Mesenchymal stem cell (in vitro differentiated cells and primary cell): ENCODE measurements at regions not wholly inside any gene's neighbourhood (a gene's known extent, or its start where the extent isn't known, plus 50 kb on each side); places are given as distances from the start of the nearest gene placed in this dataset.

ENCODE experiments used
- DNase-seq: peaks from one replicate; pipeline ENCODE4 v3.0.0-alpha.2; 2013
- H2AFZ ChIP-seq: one replicate; pipeline ENCODE4 v1.6.1; 2013; ENCODE audit warnings: low read depth, mild to moderate bottlenecking, control low read depth, inconsistent platforms, low read length, moderate library complexity
- H2AK5ac ChIP-seq: 2 replicates; pipeline ENCODE4 v1.6.1; 2013; ENCODE audit warnings: low read length, moderate library complexity, mild to moderate bottlenecking, inconsistent platforms; ENCODE audit not compliant: severe bottlenecking
- H2BK120ac ChIP-seq: one replicate; pipeline ENCODE4 v1.6.1; 2013; ENCODE audit warnings: low read depth, mild to moderate bottlenecking, inconsistent platforms, low read length, moderate library complexity
- H2BK12ac ChIP-seq, 2 experiments: one replicate each; pipeline ENCODE4 v1.6.1; 2013; ENCODE audit warnings: inconsistent platforms in 2 of 2, low read length in 2 of 2, mild to moderate bottlenecking in 2 of 2, moderate library complexity in 2 of 2, control low read depth in 1 of 2
- H2BK15ac ChIP-seq: one replicate; pipeline ENCODE4 v1.6.1; 2013; ENCODE audit warnings: mild to moderate bottlenecking, low read depth, inconsistent platforms; ENCODE audit not compliant: poor library complexity, severe bottlenecking
- H2BK5ac ChIP-seq: 2 replicates; pipeline ENCODE4 v1.6.1; 2013; ENCODE audit warnings: low read depth, mild to moderate bottlenecking, low read length, control low read depth, inconsistent platforms; ENCODE audit not compliant: poor library complexity, severe bottlenecking
- H3K14ac ChIP-seq, 2 experiments: one replicate each; pipeline ENCODE4 v1.6.1; 2013; ENCODE audit warnings: inconsistent platforms in 2 of 2, low read length in 2 of 2, control low read depth in 1 of 2, mild to moderate bottlenecking in 1 of 2, moderate library complexity in 1 of 2
- H3K18ac ChIP-seq, 2 experiments: one replicate each; pipeline ENCODE4 v1.6.1; 2013; ENCODE audit warnings: inconsistent platforms in 2 of 2, low read length in 2 of 2, control low read depth in 1 of 2, low read depth in 1 of 2, mild to moderate bottlenecking in 1 of 2
- H3K23ac ChIP-seq, 2 experiments: one replicate each; pipeline ENCODE4 v1.6.1; 2013; ENCODE audit warnings: inconsistent platforms in 2 of 2, low read length in 2 of 2, mild to moderate bottlenecking in 2 of 2, moderate library complexity in 2 of 2, control low read depth in 1 of 2
- H3K27ac ChIP-seq: 2 replicates; pipeline ENCODE4 v1.5.1; 2013; ENCODE audit warnings: mild to moderate bottlenecking, moderate library complexity, low read length, control low read depth, inconsistent platforms; ENCODE audit not compliant: poor library complexity, severe bottlenecking
- H3K27me3 ChIP-seq, 2 experiments: 2 replicates each; pipeline versions ENCODE4 v1.6.1 to v1.7.0; 2013; ENCODE audit warnings: low read length in 2 of 2, mild to moderate bottlenecking in 2 of 2, moderate library complexity in 2 of 2, control low read depth in 1 of 2, inconsistent platforms in 1 of 2; ENCODE audit not compliant: control insufficient read depth in 1 of 2, insufficient read depth in 1 of 2
- H3K36me3 ChIP-seq, 2 experiments: 2 replicates each; pipeline versions ENCODE4 v1.6.1 to v1.7.0; 2013; ENCODE audit warnings: low read length in 2 of 2, control low read depth in 1 of 2, inconsistent platforms in 1 of 2, low read depth in 1 of 2, mild to moderate bottlenecking in 1 of 2; ENCODE audit not compliant: insufficient read depth in 2 of 2, control insufficient read depth in 1 of 2
- H3K4ac ChIP-seq, 2 experiments: one replicate each; pipeline ENCODE4 v1.6.1; 2013; ENCODE audit warnings: inconsistent platforms in 2 of 2, low read length in 2 of 2, mild to moderate bottlenecking in 2 of 2, moderate library complexity in 2 of 2, control low read depth in 1 of 2, low read depth in 1 of 2
- H3K4me1 ChIP-seq: 2 replicates; pipeline ENCODE4 v1.6.1; 2013; ENCODE audit warnings: low read depth, low read length, control low read depth; ENCODE audit not compliant: control insufficient read depth, insufficient read depth
- H3K4me2 ChIP-seq: 2 replicates; pipeline ENCODE4 v1.6.1; 2013; ENCODE audit warnings: low read length, mild to moderate bottlenecking, inconsistent platforms; ENCODE audit not compliant: poor library complexity, severe bottlenecking
- H3K4me3 ChIP-seq, 2 experiments: 2 replicates each; pipeline versions ENCODE4 v1.5.1 to v1.7.0; 2013; ENCODE audit warnings: low read length in 2 of 2, mild to moderate bottlenecking in 2 of 2, control low read depth in 1 of 2, low read depth in 1 of 2; ENCODE audit not compliant: insufficient read depth in 1 of 2
- H3K79me1 ChIP-seq: replicated peaks from 2 replicates; pipeline ENCODE4 v1.6.1; 2013; ENCODE audit warnings: mild to moderate bottlenecking, control low read depth, low read length, inconsistent platforms; ENCODE audit not compliant: poor library complexity, severe bottlenecking
- H3K9ac ChIP-seq: 2 replicates; pipeline ENCODE4 v1.7.0; 2013; ENCODE audit warnings: mild to moderate bottlenecking, low read length, moderate library complexity
- H3K9me3 ChIP-seq: 2 replicates; pipeline ENCODE4 v1.7.0; 2013; ENCODE audit warnings: mild to moderate bottlenecking, low read length; ENCODE audit not compliant: control insufficient read depth
- H4K8ac ChIP-seq: one replicate; pipeline ENCODE4 v1.6.1; 2013; ENCODE audit warnings: inconsistent platforms, mild to moderate bottlenecking, low read length, moderate library complexity
- H4K91ac ChIP-seq: one replicate; pipeline ENCODE4 v1.6.1; 2013; ENCODE audit warnings: mild to moderate bottlenecking, low read length, inconsistent platforms
- WGBS: methylation state at CpG from one replicate; pipeline ENCODE4 v1.1.7; 2013; ENCODE audit warnings: mixed read lengths; 5-methylcytosine and 5-hydroxymethylcytosine counted together

GRCh38 chr2:39894082-39894481 is 115.0 kb upstream of the THUMPD2 start:
- H2BK15ac ChIP-seq, result no peak overlapping the region
- H2AFZ ChIP-seq, result no peak overlapping the region
- 91% methylated on average over 7 of the region's 8 CpGs for WGBS
- H3K79me1 ChIP-seq, result no peaks in the 10 kb centered on the region
- no peak overlapping the region for H3K18ac ChIP-seq
- H4K8ac ChIP-seq, result no peak overlapping the region
- no peak overlapping the region for H3K9ac ChIP-seq
- H3K27me3 ChIP-seq, result no peaks in the 10 kb centered on the region
- no peak overlapping the region for H3K4me3 ChIP-seq
- no peak overlapping the region for H4K91ac ChIP-seq
- no peak overlapping the region for H3K14ac ChIP-seq
- H3K23ac ChIP-seq, result no peak overlapping the region
- no peak for DNase-seq
- no peaks in the 10 kb centered on the region for H3K36me3 ChIP-seq
- no peak overlapping the region for H2BK120ac ChIP-seq
- H2AK5ac ChIP-seq, result no peak overlapping the region
- H2BK12ac ChIP-seq, result no peak overlapping the region
- no peak overlapping the region for H3K27ac ChIP-seq
- H3K9me3 ChIP-seq, result no peaks in the 10 kb centered on the region
- no peak overlapping the region for H2BK5ac ChIP-seq
- H3K4me1 ChIP-seq, result no peaks in the 10 kb centered on the region
- H3K4me2 ChIP-seq, result no peak overlapping the region
- H3K4ac ChIP-seq, result no peak overlapping the region

- Histone ChIP-seq H4K91ac (no peak overlapping the region), H2BK12ac (no peak overlapping the region), H2AK5ac (no peak overlapping the region), H3K79me1 (no peaks in the 10 kb centered on the region), H3K27ac (no peak overlapping the region), H2AFZ (no peak overlapping the region), H3K4me3 (no peak overlapping the region), H3K18ac (no peak overlapping the region), H3K27me3 (no peaks in the 10 kb centered on the region), H3K23ac (no peak overlapping the region), H2BK5ac (no peak overlapping the region), H3K4ac (no peak overlapping the region), H3K36me3 (no peaks in the 10 kb centered on the region), H4K8ac (no peak overlapping the region), H3K4me2 (no peak overlapping the region), H3K9ac (no peak overlapping the region), H3K9me3 (no peaks in the 10 kb centered on the region), H2BK15ac (no peak overlapping the region), H3K4me1 (no peaks in the 10 kb centered on the region), H2BK120ac (no peak overlapping the region), H3K14ac (no peak overlapping the region)
- no peak for DNase-seq
- no CpG with 5 or more reads among the region's 4 CpGs for WGBS
These were observed 114.6 kb upstream of the THUMPD2 start for GRCh38 chr2:39893616-39894015.

GRCh38 chr2:39881948-39882347 is 102.9 kb upstream of the THUMPD2 start:
- Histone ChIP-seq H3K23ac (no peak overlapping the region), H3K4me3 (no peak overlapping the region), H2AK5ac (no peak overlapping the region), H3K9me3 (no peaks in the 10 kb centered on the region), H3K79me1 (no peaks in the 10 kb centered on the region), H2BK12ac (no peak overlapping the region), H2BK120ac (no peak overlapping the region), H3K18ac (no peak overlapping the region), H3K14ac (no peak overlapping the region), H3K27me3 (no peaks in the 10 kb centered on the region), H4K8ac (no peak overlapping the region), H3K36me3 (no peaks in the 10 kb centered on the region), H4K91ac (no peak overlapping the region), H2BK5ac (no peak overlapping the region), H2BK15ac (no peak overlapping the region), H3K9ac (no peak overlapping the region), H2AFZ (no peak overlapping the region), H3K4ac (no peak overlapping the region), H3K4me2 (no peak overlapping the region), H3K27ac (no peak overlapping the region), H3K4me1 (no peaks in the 10 kb centered on the region)
- 100% methylated on average over 1 of the region's 1 CpG for WGBS
- DNase-seq, result peak; percentile 6

GRCh38 chr2:39881494-39881893 is 102.4 kb upstream of the THUMPD2 start:
- Histone ChIP-seq H3K27me3 (no peaks in the 10 kb centered on the region), H3K27ac (no peak overlapping the region), H2AK5ac (no peak overlapping the region), H3K4me2 (no peak overlapping the region), H3K79me1 (no peaks in the 10 kb centered on the region), H4K91ac (no peak overlapping the region), H3K23ac (no peak overlapping the region), H2BK120ac (no peak overlapping the region), H3K4ac (no peak overlapping the region), H2AFZ (no peak overlapping the region), H3K4me3 (no peak overlapping the region), H3K9me3 (no peaks in the 10 kb centered on the region), H2BK5ac (no peak overlapping the region), H3K14ac (no peak overlapping the region), H3K9ac (no peak overlapping the region), H2BK12ac (no peak overlapping the region), H2BK15ac (no peak overlapping the region), H4K8ac (no peak overlapping the region), H3K18ac (no peak overlapping the region), H3K36me3 (no peaks in the 10 kb centered on the region), H3K4me1 (no peaks in the 10 kb centered on the region)
- peak; percentile 27 for DNase-seq
